ENCODE measurements at regions not wholly inside any gene's neighbourhood (a gene's known extent, or its start where the extent isn't known, plus 50 kb on each side); places are given as distances from the start of the nearest gene placed in this dataset.
A peak's percentile ranks its signal among the peaks of the same experiment; 100 is the strongest.
"Not testable (repeated sequence)": the region's sequence is repeated elsewhere in the genome, so short reads cannot be mapped to it uniquely, and the experiment has no call there.

GRCh38 chr3:165624761-165625160 lies 212.5 kb downstream of the BCHE start:
- no peak for DNase-seq

- DNase-seq, result no peak
Measured at GRCh38 chr3:165622356-165622755, 214.9 kb downstream of the BCHE start.

- DNase-seq, result no peak
Measured at GRCh38 chr3:165619069-165619468, 218.2 kb downstream of the BCHE start.

GRCh38 chr3:165617134-165617533 lies 220.1 kb downstream of the BCHE start:
- no peak for DNase-seq

GRCh38 chr3:165614337-165614736 lies 222.9 kb downstream of the BCHE start:
- DNase-seq, result no peak

GRCh38 chr3:165613014-165613413 lies 224.2 kb downstream of the BCHE start:
- DNase-seq, result no peak

- no peak for DNase-seq
Measured at GRCh38 chr3:165607221-165607620, 230.0 kb downstream of the BCHE start.

GRCh38 chr3:165603196-165603595 lies 234.0 kb downstream of the BCHE start:
- no peak for DNase-seq

GRCh38 chr3:165572566-165572965 lies 264.7 kb downstream of the BCHE start:
- not testable (repeated sequence) for DNase-seq

- DNase-seq, result no peak
Measured at GRCh38 chr3:165568907-165569462, 268.2 kb downstream of the BCHE start.

- no peak for DNase-seq
Measured at GRCh38 chr3:165555785-165556184, 281.4 kb downstream of the BCHE start.

GRCh38 chr3:165553371-165553770 lies 283.9 kb downstream of the BCHE start:
- no peak for DNase-seq

GRCh38 chr3:165549665-165550064 lies 287.6 kb downstream of the BCHE start:
- no peak for DNase-seq

- DNase-seq, result no peak
Measured at GRCh38 chr3:165549037-165549436, 288.2 kb downstream of the BCHE start.

GRCh38 chr3:165545059-165545458 lies 292.2 kb downstream of the BCHE start:
- DNase-seq, result no peak

- no peak for DNase-seq
Measured at GRCh38 chr3:165544432-165544831, 292.8 kb downstream of the BCHE start.

- DNase-seq, result no peak
Measured at GRCh38 chr3:165538166-165538565, 299.1 kb downstream of the BCHE start.

GRCh38 chr3:165532851-165533250 lies 304.4 kb downstream of the BCHE start:
- DNase-seq, result no peak

GRCh38 chr3:165529451-165529850 lies 307.8 kb downstream of the BCHE start:
- DNase-seq, result no peak

GRCh38 chr3:165526367-165526766 lies 310.9 kb downstream of the BCHE start:
- DNase-seq, result no peak

- DNase-seq, result no peak
Measured at GRCh38 chr3:165523801-165524200, 313.4 kb downstream of the BCHE start.

GRCh38 chr3:165522386-165522785 lies 314.8 kb downstream of the BCHE start:
- DNase-seq, result no peak

- DNase-seq, result no peak
Measured at GRCh38 chr3:165521131-165521871, 315.9 kb downstream of the BCHE start.

- DNase-seq, result no peak
Measured at GRCh38 chr3:165519687-165520086, 317.5 kb downstream of the BCHE start.

- DNase-seq, result peak; percentile 37
Measured at GRCh38 chr3:165518346-165518745, 318.9 kb downstream of the BCHE start.
